ENCODE measurements at regions not wholly inside any gene's neighbourhood (a gene's known extent, or its start where the extent isn't known, plus 50 kb on each side); places are given as distances from the start of the nearest gene placed in this dataset.

- H3K27ac ChIP-seq (ENCODE audit: low read depth, low read length), result no peak overlapping the region
- H3K36me3 ChIP-seq (ENCODE audit: control insufficient read depth, insufficient read depth, low read length), result no peaks in the 10 kb centered on the region
- H3K9ac ChIP-seq (ENCODE audit: extremely low read depth, low read length, poor library complexity, severe bottlenecking), result no peak overlapping the region
- H3K27me3 Mint-ChIP-seq (ENCODE audit: insufficient read depth), result no peaks in the 10 kb centered on the region
- no peak overlapping the region for H3K4me3 Mint-ChIP-seq
- no peaks in the 10 kb centered on the region for H3K4me1 Mint-ChIP-seq
- no peaks in the 10 kb centered on the region for H3K9me3 Mint-ChIP-seq
- 85% methylated on average over 2 of the region's 2 CpGs; no CpG with 5 or more reads in 1 of the 2 experiments for WGBS, 2 experiments (ENCODE audit: insufficient coverage in 1 of 2, insufficient read length in 1 of 2)
- H3K9me3 ChIP-seq (ENCODE audit: control insufficient read depth, low read length), result no peaks in the 10 kb centered on the region
- no peak for TF ChIP-seq CTCF (conservative IDR thresholded peaks at IDR 0.05)
- no peak overlapping the region for H3K27ac Mint-ChIP-seq
- H3K36me3 Mint-ChIP-seq (ENCODE audit: low read depth), result no peaks in the 10 kb centered on the region
- no peaks in the 10 kb centered on the region for H3K27me3 ChIP-seq (ENCODE audit: control insufficient read depth, insufficient read depth, low read length, poor library complexity, severe bottlenecking)
- H3K4me1 ChIP-seq (ENCODE audit: control insufficient read depth, insufficient read depth, low read length), result no peaks in the 10 kb centered on the region
- no peak for DNase-seq
- H3K4me3 ChIP-seq (ENCODE audit: low read length), result no peak overlapping the region
These were observed 932.4 kb upstream of the MAN1A1 start for GRCh38 chr6:120282005-120282404.

- Histone ChIP-seq H3K27me3 (ENCODE audit: control insufficient read depth, insufficient read depth, low read length, poor library complexity, severe bottlenecking) (no peaks in the 10 kb centered on the region), H3K27ac (ENCODE audit: low read depth, low read length) (no peak overlapping the region), H3K9ac (ENCODE audit: extremely low read depth, low read length, poor library complexity, severe bottlenecking) (no peak overlapping the region), H3K9me3 (ENCODE audit: control insufficient read depth, low read length) (no peaks in the 10 kb centered on the region), H3K36me3 (ENCODE audit: control insufficient read depth, insufficient read depth, low read length) (no peaks in the 10 kb centered on the region), H3K4me1 (ENCODE audit: control insufficient read depth, insufficient read depth, low read length) (no peaks in the 10 kb centered on the region), H3K4me3 (ENCODE audit: low read length) (no peak overlapping the region)
- Mint-ChIP-seq H3K9me3 (no peaks in the 10 kb centered on the region), H3K4me3 (no peak overlapping the region), H3K36me3 (ENCODE audit: low read depth) (no peaks in the 10 kb centered on the region), H3K27ac (no peak overlapping the region), H3K27me3 (ENCODE audit: insufficient read depth) (no peaks in the 10 kb centered on the region), H3K4me1 (no peaks in the 10 kb centered on the region)
- WGBS, 2 experiments (ENCODE audit: insufficient coverage in 1 of 2, insufficient read length in 1 of 2), result 87 to 88% methylated on average over 4 of the region's 4 CpGs
- no peak for TF ChIP-seq CTCF (conservative IDR thresholded peaks at IDR 0.05)
- DNase-seq, result no peak
These were observed 930.1 kb upstream of the MAN1A1 start for GRCh38 chr6:120279466-120280167.

GRCh38 chr6:120278689-120279396, 929.3 kb upstream of the MAN1A1 start:
- Mint-ChIP-seq H3K36me3 (ENCODE audit: low read depth) (no peaks in the 10 kb centered on the region), H3K27me3 (ENCODE audit: insufficient read depth) (no peaks in the 10 kb centered on the region), H3K4me1 (no peaks in the 10 kb centered on the region), H3K4me3 (no peak overlapping the region), H3K27ac (no peak overlapping the region), H3K9me3 (no peaks in the 10 kb centered on the region)
- Histone ChIP-seq H3K4me3 (ENCODE audit: low read length) (no peak overlapping the region), H3K9me3 (ENCODE audit: control insufficient read depth, low read length) (no peaks in the 10 kb centered on the region), H3K27me3 (ENCODE audit: control insufficient read depth, insufficient read depth, low read length, poor library complexity, severe bottlenecking) (no peaks in the 10 kb centered on the region), H3K4me1 (ENCODE audit: control insufficient read depth, insufficient read depth, low read length) (no peaks in the 10 kb centered on the region), H3K27ac (ENCODE audit: low read depth, low read length) (no peak overlapping the region), H3K36me3 (ENCODE audit: control insufficient read depth, insufficient read depth, low read length) (no peaks in the 10 kb centered on the region), H3K9ac (ENCODE audit: extremely low read depth, low read length, poor library complexity, severe bottlenecking) (no peak overlapping the region)
- no peak for DNase-seq
- no peak for TF ChIP-seq CTCF (conservative IDR thresholded peaks at IDR 0.05)
- 60 to 74% methylated on average over 1 to 2 of the region's 2 CpGs for WGBS, 2 experiments (ENCODE audit: insufficient coverage in 1 of 2, insufficient read length in 1 of 2)
